IPS-18c (cell line): ENCODE measurements at regions not wholly inside any gene's neighbourhood (a gene's known extent, or its start where the extent isn't known, plus 50 kb on each side); places are given as distances from the start of the nearest gene placed in this dataset.

Source experiments
- H3K4me3 ChIP-seq: 2 replicates; pipeline ENCODE4 v1.7.0; 2013; ENCODE audit warnings: low read depth, mild to moderate bottlenecking, low read length, moderate library complexity; ENCODE audit not compliant: insufficient read depth
- H3K9me3 ChIP-seq: one replicate; pipeline ENCODE4 v1.6.1; 2013; ENCODE audit warnings: mild to moderate bottlenecking, low read length, moderate library complexity; ENCODE audit not compliant: control insufficient read depth, insufficient read depth

DNA sequence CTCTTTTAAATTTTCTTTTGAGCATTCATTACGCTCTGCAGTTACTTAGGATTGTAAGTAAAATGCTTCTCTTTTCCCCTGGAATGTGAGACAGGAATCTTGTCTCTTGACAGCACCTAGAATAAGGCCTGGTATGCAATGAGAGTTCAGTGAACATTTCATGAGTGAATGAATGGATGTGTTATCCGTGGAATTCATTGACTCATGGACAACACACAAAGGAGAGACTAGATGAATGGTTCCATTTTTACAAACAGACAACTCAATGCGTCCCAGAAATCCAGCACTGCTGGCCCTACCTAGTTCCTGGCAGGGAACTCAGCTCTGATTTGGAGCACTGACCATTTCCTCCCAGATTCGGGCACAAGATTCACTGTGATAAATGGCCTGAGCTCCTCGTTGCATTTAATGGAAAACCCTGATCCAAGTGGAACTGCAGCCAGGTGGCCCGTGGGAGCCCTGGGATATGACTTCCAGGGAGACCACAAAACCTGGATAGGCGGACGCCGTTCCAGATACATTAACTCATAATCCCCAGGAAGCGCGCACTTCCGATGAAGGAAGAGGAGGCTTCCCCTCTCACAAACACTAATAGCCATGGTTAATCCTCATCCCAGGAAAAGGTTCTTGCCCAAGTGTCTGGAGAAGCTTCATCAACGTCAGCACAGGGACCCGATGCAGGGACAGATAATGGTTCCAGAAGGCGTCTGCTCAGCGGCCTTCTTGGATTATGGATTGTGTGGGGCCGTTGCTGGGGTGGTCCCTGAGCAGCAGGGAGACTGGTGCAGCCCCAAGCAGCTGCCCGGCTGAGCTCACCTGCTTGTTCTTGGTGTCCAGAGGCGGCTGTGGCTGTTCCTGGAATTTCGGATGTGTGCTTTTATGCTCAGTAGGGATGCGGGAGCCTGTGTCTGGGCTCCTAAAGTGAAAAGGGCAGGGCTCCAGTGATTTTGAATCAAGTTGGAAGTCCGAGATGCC, 211.1 kb upstream of the TSHZ3 start:
- no peak overlapping the region for H3K4me3 ChIP-seq
- peaks cover 5% of the 10 kb centered on the region for H3K9me3 ChIP-seq

DNA sequence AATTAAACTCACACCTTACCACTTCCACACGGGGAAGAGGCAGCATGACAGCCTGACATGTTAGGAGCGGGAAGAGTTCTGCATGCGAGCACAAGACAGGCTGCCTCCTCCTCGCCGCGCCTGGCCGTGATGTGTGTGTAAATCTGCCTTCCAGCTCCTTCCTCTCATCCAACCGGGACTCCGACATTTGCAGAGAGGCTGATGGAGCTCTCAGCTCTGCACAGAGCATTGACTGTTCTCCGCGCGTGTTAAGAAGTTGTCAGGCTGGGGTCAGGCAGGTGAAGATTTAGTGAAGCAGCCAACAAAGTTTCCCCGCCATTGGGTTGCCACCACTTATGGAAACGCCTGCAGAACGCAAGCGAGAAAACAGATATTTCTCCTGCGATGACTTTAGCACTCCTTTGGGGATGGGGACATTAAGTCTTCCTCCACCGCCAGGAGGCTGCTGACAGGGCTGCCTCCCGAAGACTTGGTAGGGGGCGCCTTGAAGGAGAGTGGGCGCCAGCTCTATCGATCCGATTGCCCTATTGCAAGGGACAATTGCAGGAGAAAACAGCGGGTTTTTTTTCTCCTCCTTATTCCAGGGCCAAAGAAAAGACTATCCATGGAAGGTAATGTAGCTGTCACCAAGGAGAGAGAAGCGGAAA, 213.9 kb upstream of the TSHZ3 start:
- peaks cover 5% of the 10 kb centered on the region for H3K9me3 ChIP-seq
- no peak overlapping the region for H3K4me3 ChIP-seq

DNA sequence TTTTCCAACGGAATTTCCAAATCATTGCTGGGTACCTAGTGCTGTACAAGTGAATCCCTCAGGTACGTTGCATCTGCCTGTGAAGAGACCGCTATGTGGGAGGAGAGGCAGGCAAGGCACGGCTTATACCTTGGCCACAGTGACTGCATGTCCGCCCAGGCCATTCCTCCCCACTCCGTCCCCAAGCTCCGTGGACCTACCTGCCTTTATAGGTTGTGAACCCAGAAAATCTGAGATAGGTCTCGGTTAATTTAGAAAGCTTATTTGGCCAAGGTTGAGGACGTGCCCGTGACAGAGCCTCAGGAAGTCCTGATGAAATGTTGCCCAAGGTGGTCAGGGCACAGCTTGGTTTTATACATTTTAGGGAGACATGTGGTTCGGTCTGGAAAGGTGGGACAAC, 218.5 kb upstream of the TSHZ3 start:
- H3K4me3 ChIP-seq = no peak overlapping the region
- H3K9me3 ChIP-seq = peaks cover 2% of the 10 kb centered on the region

DNA sequence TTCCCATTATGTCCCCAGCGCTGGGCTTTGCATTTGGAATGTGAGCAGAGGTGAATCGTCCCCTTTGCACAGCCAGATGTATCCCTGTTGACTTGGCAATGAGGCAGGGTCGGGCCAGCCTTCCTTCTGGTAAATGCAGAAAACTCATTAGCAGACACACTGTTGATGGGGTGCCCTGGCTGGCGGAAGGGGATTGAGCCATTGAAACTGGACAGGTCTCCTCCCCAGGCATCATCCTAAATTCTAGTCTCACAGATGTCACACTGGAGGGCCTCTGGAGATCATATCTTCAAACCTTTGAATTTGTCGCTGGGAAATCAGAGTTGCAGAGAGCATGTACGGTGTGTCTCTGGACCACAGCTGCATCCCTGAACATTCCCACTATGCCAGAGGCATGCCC, 219.5 kb upstream of the TSHZ3 start:
- no peak overlapping the region for H3K4me3 ChIP-seq
- H3K9me3 ChIP-seq = peaks cover 2% of the 10 kb centered on the region

DNA sequence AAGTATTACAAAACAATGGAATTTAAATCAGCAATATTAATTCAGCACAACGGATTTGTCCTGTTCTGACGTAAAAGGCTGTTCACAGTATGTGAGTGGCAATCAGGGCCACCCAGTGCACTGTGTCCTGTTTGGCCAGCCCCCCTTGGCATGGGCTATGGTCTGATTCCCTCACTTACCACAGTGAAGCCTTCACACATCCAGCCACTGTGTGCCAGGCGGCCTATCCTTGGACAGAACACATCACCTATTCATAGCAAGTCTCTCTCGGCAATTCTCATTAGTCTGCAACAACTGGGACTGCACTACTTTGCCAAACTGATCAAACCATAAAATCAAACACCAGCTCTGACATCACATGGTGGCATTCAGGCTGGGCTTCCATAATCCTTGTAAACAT, 221.5 kb upstream of the TSHZ3 start:
- Histone ChIP-seq H3K9me3 (peaks cover 2% of the 10 kb centered on the region), H3K4me3 (no peak overlapping the region)

DNA sequence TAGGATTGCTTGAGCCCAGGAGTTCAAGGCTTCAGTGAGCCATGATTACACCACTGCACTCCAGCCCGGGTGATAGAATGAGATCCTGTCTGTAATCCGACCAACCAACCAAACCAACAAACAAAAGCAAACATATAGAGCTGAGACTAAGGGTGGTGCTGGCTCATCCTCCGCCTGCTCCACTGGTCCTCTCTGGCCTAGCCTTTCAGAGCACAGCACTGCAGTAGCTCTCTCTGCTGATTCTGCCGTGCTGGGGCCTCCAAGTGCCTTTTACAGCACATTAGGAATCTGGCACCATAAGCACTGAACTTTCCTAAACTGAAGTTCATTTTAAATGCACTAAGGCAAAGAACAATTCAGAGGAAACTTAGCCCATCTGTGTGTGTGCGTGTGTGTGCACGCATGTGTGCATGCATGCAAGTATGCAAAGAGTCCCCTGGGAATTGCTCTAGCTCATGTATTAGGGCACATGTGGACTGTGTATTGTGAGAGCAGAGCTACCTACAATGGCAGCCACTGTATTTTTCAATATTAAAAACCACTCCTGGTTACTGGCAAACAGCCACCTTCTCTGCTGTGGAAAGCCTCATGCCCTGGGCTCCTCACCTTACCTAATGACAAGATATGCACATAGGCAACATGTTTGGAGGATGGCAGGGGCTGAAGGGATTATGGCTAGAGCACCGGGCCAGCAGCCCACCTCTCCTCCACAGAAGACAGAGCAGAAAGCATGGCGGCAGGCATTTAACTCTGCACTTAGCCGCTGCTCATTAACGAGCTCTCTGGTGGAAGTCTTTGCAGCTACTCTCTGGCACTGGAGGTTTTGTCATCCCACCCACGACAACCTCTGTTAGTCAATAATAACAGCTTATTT, 223.1 kb upstream of the TSHZ3 start:
- H3K4me3 ChIP-seq = no peak overlapping the region

DNA sequence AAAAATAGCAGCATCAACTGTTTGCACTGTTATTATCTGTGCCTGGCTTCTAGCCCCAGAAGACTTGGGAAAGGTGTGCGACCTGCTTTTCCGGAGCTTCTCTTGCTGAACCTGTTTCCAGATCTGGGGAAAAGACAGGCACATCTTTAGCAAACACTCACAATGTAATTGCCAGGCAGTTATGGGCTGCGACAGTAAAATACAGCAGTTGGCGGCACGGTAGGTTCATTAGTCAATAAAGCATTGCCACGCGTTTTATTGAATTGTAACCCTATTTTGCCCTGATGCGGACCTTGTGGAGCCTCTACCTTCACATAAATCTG, 223.7 kb upstream of the TSHZ3 start:
- Histone ChIP-seq H3K9me3 (peaks cover 2% of the 10 kb centered on the region), H3K4me3 (no peak overlapping the region)

More for the DNA sequence above, 223.1 kb upstream of the TSHZ3 start:
- peaks cover 2% of the 10 kb centered on the region for H3K9me3 ChIP-seq

DNA sequence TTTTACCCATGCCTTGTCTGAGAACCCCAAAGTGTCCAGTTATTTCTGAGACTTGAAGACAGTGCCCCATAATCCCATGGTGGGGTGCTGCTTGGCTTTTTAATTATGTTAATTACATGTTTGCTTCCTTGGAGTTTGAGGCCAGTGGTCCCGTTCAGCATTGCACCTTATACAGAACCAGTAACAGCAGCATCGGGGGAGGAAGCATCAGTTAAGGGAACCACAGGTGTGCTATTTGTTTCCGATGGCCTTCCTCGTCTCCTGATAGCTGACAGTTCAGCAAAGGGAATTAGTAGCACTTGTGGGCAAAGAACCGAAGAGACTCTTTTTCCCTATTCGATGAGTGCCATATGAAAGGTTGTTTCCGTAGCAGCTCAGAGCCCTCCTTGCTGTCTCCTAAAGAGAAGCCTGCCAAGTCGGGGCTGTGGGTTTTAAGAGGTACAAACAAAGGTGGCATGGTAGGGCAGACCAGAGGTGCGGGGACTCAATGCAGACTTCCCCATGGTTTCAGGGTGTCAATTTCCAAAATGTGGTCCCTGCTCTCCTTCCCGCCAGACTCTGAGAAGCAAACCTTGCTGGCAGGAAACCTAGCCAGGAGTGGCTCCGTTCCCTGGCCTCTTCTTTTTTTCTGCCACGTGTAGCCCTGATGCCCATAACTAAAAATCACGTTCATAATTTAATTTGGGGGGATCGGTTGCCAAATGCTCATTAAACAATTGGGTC, 225.2 kb upstream of the TSHZ3 start:
- Histone ChIP-seq H3K9me3 (peaks cover 2% of the 10 kb centered on the region), H3K4me3 (no peak overlapping the region)

DNA sequence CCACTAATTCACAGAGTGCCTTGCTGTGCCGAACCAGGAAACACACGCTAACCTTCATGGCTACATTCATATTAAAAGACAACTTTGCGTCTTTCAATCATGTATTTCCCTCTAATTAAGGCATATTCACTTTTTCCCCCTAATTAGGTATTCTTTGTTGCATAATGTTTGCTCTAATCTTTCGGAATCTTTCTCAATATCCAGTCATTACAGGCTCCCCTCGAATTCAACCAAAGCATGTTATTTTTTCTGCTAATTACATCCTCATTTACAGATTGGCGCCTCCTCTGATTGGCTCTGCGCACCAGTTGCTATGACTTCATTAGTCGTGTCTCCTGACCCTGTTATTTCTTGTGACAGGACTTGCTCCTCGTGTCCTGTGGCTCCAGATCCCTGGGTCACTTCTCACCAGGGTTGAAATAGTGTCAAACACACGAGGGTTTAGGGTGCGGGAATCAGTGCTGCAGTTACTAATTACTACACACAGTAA, 226.7 kb upstream of the TSHZ3 start:
- H3K4me3 ChIP-seq = no peak overlapping the region
- H3K9me3 ChIP-seq = peaks cover 2% of the 10 kb centered on the region

DNA sequence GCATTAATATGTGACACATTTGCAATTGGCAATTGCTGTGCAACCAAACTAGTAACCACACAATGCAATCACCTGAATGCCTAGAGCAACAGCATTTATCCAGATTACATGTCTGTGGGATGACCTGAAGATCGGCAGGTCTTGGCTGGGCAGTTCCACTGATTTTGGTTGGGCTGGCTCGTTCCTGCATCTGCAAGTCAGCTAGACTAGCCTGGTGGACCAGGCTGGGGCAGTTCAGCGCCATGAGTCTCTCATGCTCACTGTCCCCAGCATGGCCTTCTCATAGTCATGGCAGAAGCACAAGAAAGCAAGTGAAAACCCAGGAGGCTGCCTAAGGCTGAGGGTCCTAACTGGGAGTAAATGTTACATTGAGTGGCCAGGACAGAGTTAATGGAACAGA, 229.1 kb upstream of the TSHZ3 start:
- H3K9me3 ChIP-seq = no peaks in the 10 kb centered on the region
- H3K4me3 ChIP-seq = no peak overlapping the region

DNA sequence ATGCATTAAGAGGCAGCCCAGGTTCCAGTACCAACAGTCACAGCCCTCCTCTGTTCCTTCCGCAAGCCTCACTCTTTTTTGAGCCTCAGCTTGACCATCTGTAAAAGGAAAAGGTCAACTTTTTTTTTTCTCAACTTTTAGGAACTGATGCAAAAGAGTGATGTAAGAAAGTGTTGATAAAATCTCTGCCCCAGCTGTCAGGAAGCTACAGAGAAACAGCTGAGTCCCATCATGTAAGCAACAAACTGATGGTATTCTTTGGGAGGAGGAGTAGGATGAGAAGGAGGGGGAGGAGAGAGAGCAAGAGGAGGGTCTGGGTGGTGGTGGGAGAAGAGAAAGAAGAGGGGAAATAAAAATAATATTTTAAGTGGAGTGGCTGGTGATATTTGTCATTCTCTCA, 233.9 kb upstream of the TSHZ3 start:
- H3K9me3 ChIP-seq = no peaks in the 10 kb centered on the region
- no peak overlapping the region for H3K4me3 ChIP-seq

DNA sequence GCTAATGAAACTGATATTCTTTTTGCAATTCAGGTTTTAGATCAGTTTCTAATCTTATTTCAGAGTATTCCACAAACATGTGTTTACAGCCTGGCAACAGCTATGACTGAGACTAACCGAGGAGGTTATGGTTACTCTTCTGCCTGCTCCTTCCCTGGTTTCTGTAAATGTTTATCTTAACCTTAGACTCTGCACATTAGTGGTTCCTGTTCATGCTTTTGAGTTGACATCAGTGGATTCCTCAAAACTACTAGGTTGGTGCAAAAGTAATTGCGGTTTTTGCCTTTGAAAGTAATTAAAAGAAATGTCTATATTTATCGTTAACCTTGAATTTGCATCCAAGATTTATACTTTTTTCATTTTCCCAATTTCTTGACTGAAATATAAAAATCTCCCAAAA, 237.0 kb upstream of the TSHZ3 start:
- peaks cover 2% of the 10 kb centered on the region for H3K9me3 ChIP-seq
- no peak overlapping the region for H3K4me3 ChIP-seq

DNA sequence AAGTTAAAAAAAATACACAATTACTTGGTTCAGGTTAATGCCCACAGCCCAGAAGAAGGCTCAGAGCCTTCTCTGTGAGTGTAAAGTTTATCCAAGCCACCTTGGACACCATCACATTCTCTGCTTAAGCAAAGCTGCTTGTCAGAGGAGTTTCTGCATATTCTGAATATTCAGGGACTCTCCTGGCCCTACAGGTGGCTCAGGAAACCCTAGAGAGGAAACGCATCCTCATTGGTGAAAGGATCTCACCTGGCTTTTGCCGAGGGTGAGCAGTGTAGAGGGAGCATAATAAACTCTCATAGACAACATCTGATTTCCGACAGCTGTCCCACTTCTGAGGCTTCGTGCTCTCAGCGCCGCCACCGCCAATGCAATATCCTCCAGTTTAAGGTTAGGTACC, 239.9 kb upstream of the TSHZ3 start:
- no peak overlapping the region for H3K4me3 ChIP-seq
- peaks cover 2% of the 10 kb centered on the region for H3K9me3 ChIP-seq

DNA sequence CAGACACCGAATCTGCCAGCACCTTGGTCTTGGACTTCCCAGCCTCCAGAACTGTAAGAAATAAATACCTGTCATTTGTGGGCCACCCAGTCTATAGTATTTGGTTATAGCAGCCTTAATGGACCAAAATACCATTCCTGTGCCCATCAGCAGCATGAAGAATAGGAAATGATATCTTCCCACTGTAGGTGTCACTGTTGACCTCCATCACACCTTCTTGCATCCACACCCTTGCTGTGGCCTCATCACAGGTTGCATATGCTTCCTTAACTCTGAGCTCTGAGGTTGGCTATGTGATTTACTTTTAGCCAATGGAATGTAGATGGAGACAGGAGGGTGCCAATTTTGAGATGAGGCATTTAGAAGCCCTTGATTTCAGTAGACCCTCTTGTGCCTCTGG, 242.0 kb upstream of the TSHZ3 start:
- no peak overlapping the region for H3K4me3 ChIP-seq
- peaks cover 2% of the 10 kb centered on the region for H3K9me3 ChIP-seq

DNA sequence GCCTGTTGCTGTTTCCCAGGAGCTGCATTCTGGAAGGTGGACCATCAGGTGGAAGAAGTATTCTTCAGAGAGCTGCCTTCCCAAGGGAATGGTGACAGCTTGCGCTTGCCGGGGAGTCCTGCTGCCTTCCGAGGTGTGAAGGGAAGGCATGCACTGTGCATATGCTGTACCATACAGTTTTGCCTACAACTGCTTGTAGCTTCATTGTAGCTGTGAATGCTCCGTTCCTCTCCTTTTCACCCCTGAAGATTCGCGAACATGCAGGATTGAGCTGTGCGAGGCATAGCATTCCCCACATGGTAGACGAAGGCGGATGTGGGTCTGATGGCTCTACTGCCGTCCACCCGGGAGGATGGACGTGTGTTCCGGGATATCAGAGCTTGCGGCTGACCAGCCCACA, 243.2 kb upstream of the TSHZ3 start:
- no peak overlapping the region for H3K4me3 ChIP-seq
- peaks cover 2% of the 10 kb centered on the region for H3K9me3 ChIP-seq

DNA sequence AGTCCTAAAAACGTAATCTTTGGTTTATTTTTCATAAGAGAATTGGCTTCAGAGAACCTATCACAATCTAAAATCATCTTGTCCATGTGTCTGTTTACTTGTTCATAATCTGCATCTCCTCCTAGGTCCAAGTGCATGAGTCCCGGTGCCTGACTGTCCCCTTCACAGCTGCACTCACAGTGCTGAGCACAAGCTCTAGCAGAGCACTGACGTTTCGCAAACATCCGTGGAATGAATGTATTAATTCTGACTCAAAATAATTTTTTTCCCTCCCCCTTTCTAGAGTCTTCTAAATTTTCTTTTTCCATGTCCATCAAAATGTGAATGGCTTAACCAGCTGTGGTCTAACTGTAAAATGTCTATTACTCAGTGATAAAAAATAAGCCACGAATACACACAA, 245.5 kb upstream of the TSHZ3 start:
- Histone ChIP-seq H3K9me3 (peaks cover 2% of the 10 kb centered on the region), H3K4me3 (no peak overlapping the region)

DNA sequence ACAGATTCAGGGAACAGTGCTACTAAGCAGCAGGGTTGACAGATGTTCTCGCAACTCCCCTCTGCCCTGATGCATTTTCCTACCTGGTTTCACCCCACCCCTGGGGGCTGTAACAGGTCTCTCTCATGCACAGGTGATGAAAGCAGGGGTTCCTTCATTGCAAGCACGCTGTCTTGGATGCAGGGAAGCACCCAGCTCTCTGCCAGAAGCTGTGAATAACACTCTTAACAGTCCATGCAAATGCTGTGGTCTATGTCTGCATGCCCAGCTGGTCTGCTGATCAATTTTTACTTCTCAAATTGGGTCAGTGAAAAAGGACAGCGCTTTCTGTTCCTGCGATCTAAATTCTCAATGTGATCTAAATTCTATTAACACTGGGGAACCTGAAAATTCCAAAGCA, 246.3 kb upstream of the TSHZ3 start:
- H3K9me3 ChIP-seq = peaks cover 2% of the 10 kb centered on the region
- 0 out of 2 replicates have a peak overlapping the region, but pooled peaks have one; percentile 6 for H3K4me3 ChIP-seq
